ENCODE measurements at regions not wholly inside any gene's neighbourhood (a gene's known extent, or its start where the extent isn't known, plus 50 kb on each side); places are given as distances from the start of the nearest gene placed in this dataset.
A peak's percentile ranks its signal among the peaks of the same experiment; 100 is the strongest.

DNA sequence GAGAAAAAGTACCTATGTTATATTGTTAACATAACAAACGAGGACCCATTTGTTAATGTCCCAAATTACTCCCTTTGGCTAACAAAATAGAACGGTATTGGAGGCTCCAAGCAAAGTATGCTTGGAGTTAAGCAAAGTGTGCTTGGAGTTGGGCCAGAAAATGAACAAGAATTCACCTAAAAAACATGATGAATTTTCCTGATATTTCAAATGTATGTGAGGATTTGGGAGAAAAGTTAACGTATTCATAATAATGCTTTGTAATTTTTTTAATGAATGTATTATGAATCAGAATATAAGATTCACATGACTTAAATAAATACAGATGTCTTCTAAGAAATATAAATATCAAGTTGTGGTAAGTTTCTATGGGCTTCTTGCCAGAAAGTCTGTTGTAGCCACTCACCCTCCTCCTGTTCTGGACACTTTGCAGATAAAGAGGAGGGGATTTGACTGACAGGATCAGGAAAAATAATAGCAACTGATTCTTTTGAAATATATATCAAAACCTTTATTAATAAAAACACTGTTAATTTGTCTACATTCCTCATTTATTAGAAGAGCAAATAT is 423.7 kb upstream of the MMADHC start:
- no peak overlapping the region for H3K4me2 ChIP-seq (ENCODE audit: insufficient read depth, low read length)
- peak; percentile 12 for FAIRE-seq
- H3K27ac ChIP-seq (ENCODE audit: insufficient read depth, low read depth, low read length), result no peak overlapping the region
- no TSS peak for BruUV-seq (replicated peaks)
- no peak for TF ChIP-seq MYC (IDR thresholded peaks at IDR 0.05; ENCODE audit: low read depth, low read length)
- TF ChIP-seq, protein P1, sequence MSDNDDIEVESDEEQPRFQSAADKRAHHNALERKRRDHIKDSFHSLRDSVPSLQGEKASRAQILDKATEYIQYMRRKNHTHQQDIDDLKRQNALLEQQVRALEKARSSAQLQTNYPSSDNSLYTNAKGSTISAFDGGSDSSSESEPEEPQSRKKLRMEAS (IDR thresholded peaks at IDR 0.05; ENCODE audit: insufficient read depth, insufficient read length), result no peak
- TF ChIP-seq EZH2 (IDR thresholded peaks at IDR 0.05; ENCODE audit: borderline replicate concordance, low read depth, low read length, severe bottlenecking), result no peak
- no peak for TF ChIP-seq JUN (IDR thresholded peaks at IDR 0.05; ENCODE audit: borderline replicate concordance, insufficient read depth, insufficient read length, low read depth)
- TF ChIP-seq POLR2A (IDR thresholded peaks at IDR 0.05; ENCODE audit: low read depth, low read length), result no peak
- TF ChIP-seq GATA2 (IDR thresholded peaks at IDR 0.05; ENCODE audit: insufficient read depth, insufficient read length, low read depth, low read length), result no peak
- TF ChIP-seq CTCF (IDR thresholded peaks at IDR 0.05; ENCODE audit: extremely low read depth in 1 of 2, insufficient read depth in 1 of 2, low read depth in 1 of 2, low read length in 2 of 2), result no peak
- TF ChIP-seq FOS (IDR thresholded peaks at IDR 0.05; ENCODE audit: borderline replicate concordance, insufficient read depth, low read length), result no peak
- no peak for TF ChIP-seq POLR2AphosphoS5 (IDR thresholded peaks at IDR 0.05; ENCODE audit: insufficient read depth, low read depth, low read length)
- no peaks in the 10 kb centered on the region for H3K36me3 ChIP-seq (ENCODE audit: control insufficient read depth in 2 of 2, extremely low read depth in 1 of 2, insufficient read depth in 2 of 2, low read length in 2 of 2)
- no peak overlapping the region for H2AFZ ChIP-seq (ENCODE audit: low read depth, low read length)
- ChIA-PET POLR2A (no interaction called here), CTCF (no interaction called here)
- no peaks in the 10 kb centered on the region for H3K27me3 ChIP-seq (ENCODE audit: control insufficient read depth in 2 of 2, insufficient read depth in 2 of 2, low read length in 2 of 2)
- H3K79me2 ChIP-seq (ENCODE audit: control insufficient read depth, insufficient read depth, low read length), result no peaks in the 10 kb centered on the region
- H3K9me3 ChIP-seq (replicated peaks; ENCODE audit: control insufficient read depth, insufficient read depth, low read length), result no peaks in the 10 kb centered on the region
- intact Hi-C loops (cut with micrococcal nuclease), result no loop called here
- DNase-seq (ENCODE audit: low read depth, low spot score), result no peak
- dilution Hi-C loops (cut with MboI; ENCODE audit: extremely low pct_ligation_motif_present, low sequenced_read_pairs), result no loop called here
- H3K9ac ChIP-seq (replicated peaks; ENCODE audit: extremely low read depth, insufficient read depth, low read length), result no peak overlapping the region
- H4K20me1 ChIP-seq (replicated peaks; ENCODE audit: control insufficient read depth, extremely low read depth, insufficient read depth, low read length), result no peaks in the 10 kb centered on the region
- no peaks in the 10 kb centered on the region for H3K4me1 ChIP-seq (ENCODE audit: control insufficient read depth, extremely low read depth, insufficient read depth, low read length)
- no peak overlapping the region for H3K4me3 ChIP-seq (replicated peaks in 1 of 3; ENCODE audit: insufficient read depth in 1 of 3, low read depth in 1 of 3, low read length in 3 of 3)
- no peaks in the 10 kb centered on the region for H3K9me1 ChIP-seq (replicated peaks; ENCODE audit: control insufficient read depth, extremely low read depth, insufficient read depth, low read length)
